ENCODE measurements at regions not wholly inside any gene's neighbourhood (a gene's known extent, or its start where the extent isn't known, plus 50 kb on each side); places are given as distances from the start of the nearest gene placed in this dataset.

DNA sequence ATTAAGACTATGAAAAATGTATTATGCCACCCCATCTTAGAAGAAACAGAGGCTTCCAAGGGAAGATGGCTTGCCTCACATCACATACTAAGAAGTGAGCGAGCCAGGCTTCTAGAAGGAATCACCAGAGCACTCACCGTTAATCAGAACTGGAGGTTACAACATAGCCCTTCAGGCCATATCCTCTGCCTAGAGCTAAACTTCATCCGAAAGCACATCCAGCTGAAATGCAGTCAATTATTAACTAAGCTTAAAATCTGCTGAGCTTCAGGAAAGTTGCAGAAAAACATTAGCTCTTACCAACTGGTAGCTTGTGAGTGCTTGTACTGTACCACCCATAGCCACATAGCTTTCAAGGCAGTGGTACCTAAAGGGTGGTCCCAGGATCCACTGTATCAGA is 483.2 kb downstream of the TBL1XR1 start:
- DNase-seq, result no peak
- no peak for ATAC-seq

- no peak for ATAC-seq
- no peak for DNase-seq
These were observed 485.1 kb downstream of the TBL1XR1 start for GRCh38 chr3:176712191-176712590.

- no peak for ATAC-seq
- no peak for DNase-seq
These were observed 498.0 kb downstream of the TBL1XR1 start for GRCh38 chr3:176699288-176699687.

- no peak for ATAC-seq
These were observed 499.9 kb downstream of the TBL1XR1 start for GRCh38 chr3:176697284-176697889.

GRCh38 chr3:176696816-176697215 is 500.5 kb downstream of the TBL1XR1 start:
- no peak for DNase-seq
- no peak for ATAC-seq

More at GRCh38 chr3:176697284-176697889, 499.9 kb downstream of the TBL1XR1 start:
- no peak for DNase-seq

- DNase-seq, result no peak
These were observed 504.1 kb downstream of the TBL1XR1 start for GRCh38 chr3:176692966-176693785.

DNA sequence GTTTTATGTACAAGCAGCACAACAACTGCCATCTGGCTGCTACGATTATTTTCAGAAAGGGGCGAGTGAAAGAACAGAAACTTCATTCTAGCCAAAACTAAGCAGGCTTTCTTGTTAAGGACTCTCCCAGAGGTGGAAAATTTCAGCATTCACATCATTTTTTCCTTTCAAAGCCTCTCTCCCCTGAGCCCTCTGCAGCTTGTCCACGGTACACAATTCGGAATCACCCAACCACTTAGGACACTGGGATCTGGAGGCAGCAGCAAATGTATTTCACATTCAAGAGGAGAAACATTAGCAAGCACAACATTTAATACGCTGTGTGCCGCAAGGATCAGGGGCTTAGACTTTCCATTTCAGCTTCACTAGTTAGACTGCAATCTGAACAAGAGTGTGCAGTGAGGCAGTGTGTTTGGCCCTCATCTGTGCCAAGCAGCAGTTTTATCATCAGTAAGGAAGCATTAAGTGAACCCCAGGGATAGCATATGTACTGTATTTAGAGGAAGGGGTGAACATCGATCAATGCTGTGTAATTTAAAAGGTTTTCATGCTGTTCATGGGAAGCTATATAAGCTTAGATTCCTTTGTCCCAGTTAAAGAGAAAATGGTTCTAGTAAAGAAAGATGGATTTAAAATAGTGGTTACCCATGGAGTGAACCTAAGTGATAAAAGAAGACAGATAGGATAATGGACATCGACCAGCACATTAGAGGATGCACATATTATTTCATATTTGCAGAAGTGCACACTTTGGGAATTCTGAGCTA is 504.9 kb downstream of the TBL1XR1 start:
- no peak for DNase-seq

More at GRCh38 chr3:176692966-176693785, 504.1 kb downstream of the TBL1XR1 start:
- ATAC-seq, result no peak

DNA sequence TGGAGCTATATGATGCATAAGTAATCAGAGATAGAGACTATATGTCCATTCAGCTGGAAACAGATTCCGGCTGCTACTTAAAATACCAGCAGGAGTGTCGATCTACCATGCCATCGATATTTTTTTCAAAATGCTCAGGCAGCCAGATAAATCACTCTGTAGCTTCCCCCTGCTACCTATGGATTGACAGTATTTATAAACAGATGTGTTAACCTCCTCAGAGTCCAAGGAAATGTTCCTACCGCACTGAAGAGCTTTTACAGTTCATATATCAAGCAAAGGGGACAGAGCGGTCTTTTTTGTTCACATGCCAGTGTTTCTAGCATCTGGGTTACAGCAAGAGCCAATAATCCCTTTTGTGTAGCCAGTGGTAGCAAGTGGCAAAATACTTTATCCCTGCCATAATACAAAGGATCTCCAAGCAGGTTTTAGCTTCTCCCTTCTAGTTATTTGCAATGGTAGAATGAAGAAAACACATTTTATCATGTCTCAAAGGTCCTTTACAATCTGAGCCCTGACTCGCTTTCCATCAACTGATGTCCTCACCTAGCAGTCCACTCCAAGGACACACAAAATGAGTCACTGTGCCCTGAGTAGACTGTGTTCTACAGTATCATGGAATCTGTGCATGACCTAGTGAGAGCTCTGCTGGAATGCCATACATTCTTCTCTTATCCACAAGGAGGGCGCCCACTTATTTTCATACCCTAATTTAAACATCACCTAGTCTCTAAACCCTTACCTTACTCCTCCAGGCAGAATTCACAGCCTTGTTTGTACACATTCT is 507.0 kb downstream of the TBL1XR1 start:
- no peak for DNase-seq
- ATAC-seq, result no peak

More for the DNA sequence above, 504.9 kb downstream of the TBL1XR1 start:
- no peak for ATAC-seq

- DNase-seq, result no peak
- no peak for ATAC-seq
These were observed 509.5 kb downstream of the TBL1XR1 start for GRCh38 chr3:176687754-176688153.

DNA sequence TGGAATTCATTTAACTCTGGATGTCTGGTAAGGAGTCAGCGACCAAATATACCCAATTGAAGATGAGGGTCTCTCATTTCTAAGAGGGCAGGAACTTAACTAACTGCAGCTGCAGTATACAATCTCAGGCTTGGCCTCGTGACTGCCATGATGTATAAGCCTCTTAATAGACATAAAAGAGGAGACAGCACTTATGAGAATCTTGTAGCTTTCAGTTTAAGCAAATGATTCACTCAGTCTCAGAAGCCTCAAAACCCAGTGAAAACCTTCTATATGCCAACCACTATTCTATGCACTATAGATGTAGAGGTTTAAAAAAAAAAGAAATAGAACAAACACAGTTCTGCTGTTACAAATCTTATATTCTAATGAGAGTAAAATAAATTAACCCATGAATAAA is 513.9 kb downstream of the TBL1XR1 start:
- ATAC-seq, result no peak
- no peak for DNase-seq

DNA sequence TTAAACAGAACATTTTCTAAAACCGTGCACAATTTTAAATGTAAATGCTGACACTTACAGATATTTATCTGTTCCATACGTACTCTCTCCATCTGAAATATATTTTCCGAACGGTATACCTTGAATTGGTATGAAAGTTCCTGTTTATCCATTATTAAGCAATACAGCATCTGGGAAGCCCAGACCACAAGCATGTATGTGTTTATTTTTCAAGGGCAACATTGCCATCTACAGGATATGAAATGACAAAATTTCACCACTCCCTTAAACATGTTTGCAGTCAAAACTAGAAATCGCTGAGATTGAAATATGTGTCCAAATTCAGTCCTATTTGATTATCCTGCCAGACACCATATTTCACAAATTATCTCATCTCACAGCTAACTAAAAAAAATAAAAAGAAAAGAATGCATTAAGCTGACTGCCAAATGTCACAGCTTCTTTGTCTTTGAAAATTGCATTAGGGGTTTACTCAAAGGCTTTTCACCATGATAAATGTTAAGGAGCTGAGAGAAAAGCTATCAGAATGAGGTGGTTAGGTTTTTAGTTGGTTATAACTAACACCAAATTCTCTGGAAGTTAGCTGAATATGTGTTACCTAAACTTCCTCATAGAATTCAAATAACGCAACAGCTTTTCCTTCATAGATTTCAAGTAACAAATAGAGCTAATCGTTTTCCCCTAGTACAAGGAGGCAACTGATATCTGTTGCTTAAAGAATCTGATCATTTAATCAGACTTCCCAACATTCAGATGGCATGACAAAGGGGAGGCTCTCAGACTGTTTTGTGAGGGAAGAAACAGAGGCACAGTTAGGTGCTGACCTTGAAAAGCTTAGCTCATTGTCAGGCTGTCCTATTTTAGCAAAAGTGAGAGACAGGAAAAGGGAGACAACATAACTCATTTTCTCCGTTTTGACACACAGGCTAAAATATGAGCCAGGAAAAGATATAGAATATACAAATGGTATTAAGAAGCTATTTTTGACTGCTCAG is 533.1 kb downstream of the TBL1XR1 start:
- DNase-seq (no peak), ATAC-seq (no peak)

DNA sequence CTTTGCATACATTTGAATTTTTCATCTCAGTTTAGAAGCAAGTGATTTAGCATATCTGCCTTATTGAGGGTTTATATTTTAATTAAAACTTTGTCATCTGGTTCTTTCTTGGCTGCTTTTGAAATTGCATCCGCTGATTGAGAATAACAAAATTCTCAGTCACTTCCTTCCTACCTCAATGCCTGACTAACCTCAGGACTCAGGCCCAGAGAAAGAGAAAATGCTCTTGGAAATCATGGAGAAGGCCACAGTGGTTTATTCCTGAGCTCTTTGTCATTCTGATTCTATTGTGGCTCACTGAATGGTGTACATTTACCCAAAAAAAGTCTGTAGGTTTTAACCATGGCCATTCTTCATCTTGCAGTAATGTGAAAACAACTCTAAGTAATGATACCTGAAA is 533.9 kb downstream of the TBL1XR1 start:
- no peak for ATAC-seq

DNA sequence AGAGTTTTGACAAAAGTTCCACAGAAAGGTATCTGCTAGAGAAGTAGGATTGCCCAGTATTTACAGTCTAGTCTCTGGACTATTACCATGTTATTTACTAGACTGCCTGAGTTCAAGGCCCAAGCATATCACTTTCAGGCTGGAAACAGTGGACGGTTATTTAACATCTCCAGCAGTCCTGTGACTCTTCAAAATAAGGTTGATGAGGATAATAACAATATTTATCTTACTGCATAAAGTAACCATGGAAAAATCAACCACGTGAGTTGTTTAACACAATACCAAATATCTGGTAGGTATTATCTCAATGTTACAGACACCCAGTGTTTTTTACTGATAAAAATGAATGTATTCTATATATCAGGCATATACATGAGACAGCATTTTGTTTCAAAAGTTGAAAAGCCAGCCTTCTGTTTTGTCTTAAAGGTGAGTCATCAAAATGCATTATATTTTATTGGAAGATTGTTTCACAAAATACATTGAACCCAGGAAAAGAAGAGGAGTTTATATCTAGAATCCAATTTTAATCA is 535.8 kb downstream of the TBL1XR1 start:
- DNase-seq, result no peak
- ATAC-seq, result no peak

More for the DNA sequence above, 533.9 kb downstream of the TBL1XR1 start:
- DNase-seq, result no peak

DNA sequence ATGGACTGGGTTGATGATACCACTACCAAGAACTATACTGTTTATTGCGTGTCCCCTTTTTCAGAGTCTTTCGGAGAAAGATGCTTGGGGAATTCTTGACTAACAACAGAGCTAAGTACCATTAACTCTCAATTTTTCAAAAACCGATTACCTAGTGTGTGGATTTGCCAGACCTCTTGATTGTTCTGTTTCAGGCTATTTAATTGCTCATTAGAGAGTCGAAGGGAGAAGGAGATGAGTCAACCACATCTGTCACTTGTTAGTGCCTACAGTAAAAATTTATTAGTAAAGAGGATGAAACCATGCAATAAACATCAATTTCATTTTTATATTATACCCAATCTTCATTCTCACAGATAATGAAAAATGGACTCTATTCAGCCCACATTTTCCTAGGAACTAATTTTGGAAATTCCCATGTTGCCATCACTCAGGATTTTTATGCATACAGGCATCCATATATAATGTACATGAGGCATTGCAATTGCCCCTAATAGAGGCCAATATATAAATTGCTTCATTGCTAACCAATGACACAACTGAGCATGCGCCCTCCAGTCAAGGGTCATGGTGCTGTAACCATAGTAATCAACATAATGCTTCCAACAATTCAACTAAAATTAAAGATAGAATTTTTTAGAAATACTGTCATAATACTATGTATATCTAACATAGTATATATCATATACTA is 541.7 kb downstream of the TBL1XR1 start:
- DNase-seq (no peak), ATAC-seq (no peak)

DNA sequence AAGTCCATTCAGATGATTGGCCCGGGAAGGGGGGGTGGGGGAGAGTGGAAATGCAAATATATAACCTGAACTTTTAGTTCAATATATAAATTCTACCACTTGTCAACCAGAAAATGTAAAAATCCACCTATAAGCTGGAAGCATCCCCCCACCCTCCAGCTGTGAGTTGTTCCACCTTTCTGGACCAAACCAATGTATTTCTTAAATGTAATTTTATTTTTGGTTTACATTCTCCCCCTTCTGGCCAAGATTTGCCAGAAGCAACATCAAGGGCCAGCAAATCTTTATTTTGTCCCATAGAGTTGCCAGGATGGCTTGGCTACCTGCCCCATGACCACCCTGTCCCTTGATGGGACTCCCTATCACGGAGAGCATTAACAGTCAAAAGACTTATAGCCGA is 545.7 kb downstream of the TBL1XR1 start:
- no peak for DNase-seq
- no peak for ATAC-seq

GRCh38 chr3:176650478-176650877 is 546.8 kb downstream of the TBL1XR1 start:
- DNase-seq (no peak), ATAC-seq (no peak)

DNA sequence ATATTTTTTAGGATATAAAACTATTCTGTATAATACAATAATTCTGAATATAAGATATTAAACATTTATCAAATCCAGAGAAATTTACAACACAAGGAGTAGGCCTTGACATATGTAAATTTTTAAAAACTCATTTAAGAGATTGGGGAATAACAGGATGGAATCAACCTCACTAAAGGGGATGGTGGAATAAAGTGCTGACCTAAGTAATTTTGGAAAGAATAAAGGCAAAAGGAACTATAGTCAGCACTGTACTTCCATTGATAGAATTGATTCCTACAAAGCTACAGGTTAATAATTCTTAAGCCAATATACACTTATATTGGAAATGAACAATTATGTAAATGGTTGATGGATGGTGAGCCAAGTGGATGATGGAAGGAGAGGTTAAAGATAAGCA is 549.3 kb downstream of the TBL1XR1 start:
- no peak for ATAC-seq
- DNase-seq, result no peak

DNA sequence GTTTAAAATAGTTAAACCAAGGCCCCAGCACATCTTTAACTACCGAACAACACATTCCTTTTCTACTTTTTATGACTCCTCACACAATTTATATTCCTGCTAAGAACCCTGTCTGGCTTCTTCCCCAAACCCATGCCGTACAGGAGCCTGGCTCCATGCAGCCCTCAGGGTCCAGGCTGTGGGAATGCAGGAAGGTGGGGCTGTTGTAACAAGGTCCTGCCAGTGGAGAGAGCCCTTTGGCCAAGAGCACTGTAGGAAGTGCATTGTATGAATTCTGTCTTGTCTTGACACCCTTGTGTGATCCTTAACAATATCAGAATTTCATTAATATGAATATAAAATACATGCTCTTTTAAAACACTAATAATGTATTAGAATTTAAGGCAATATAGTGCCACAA is 563.8 kb downstream of the TBL1XR1 start:
- no peak for ATAC-seq
- no peak for DNase-seq

DNA sequence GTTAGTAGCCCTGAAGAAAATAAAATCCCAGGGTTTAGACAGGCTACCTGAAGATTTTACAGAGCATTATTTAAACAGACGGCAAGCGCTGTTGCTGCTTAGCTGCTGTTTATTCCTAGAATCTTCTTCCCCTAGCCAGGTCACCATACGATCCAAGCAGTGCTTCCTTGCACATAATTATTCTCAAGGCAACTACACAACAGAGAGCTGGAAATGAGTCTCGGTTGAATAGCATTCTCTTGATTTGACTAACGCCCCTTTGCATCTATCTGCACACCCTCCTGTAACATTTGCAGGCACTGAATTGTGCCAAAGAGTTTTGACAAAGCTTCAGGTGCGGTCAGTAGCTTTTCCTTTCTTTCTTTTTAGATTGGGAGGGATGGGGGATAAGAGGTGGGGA is 564.4 kb downstream of the TBL1XR1 start:
- DNase-seq (no peak), ATAC-seq (no peak)

- DNase-seq (no peak), ATAC-seq (no peak)
These were observed 566.1 kb downstream of the TBL1XR1 start for GRCh38 chr3:176631165-176631564.
